ENCODE measurements at regions not wholly inside any gene's neighbourhood (a gene's known extent, or its start where the extent isn't known, plus 50 kb on each side); places are given as distances from the start of the nearest gene placed in this dataset.

- DNase-seq (ENCODE audit: low spot score) (no peak), FAIRE-seq (no peak), ATAC-seq (no peak)
- H3K4me2 ChIP-seq (ENCODE audit: low read depth, low read length) = no peak overlapping the region
- H3K27ac ChIP-seq (ENCODE audit: extremely low read length, insufficient read depth, low read length) = no peak overlapping the region
- intact Hi-C loops (cut with micrococcal nuclease; ENCODE audit: unreplicated experiment) (no loop called here), in situ Hi-C loops (cut with HindIII; ENCODE audit: extremely low pct_ligation_motif_present, low pct_unique_long_range_greater_than_20kb) (no loop called here)
- H3K9me3 ChIP-seq (ENCODE audit: low read length) = no peaks in the 10 kb centered on the region
- no peak overlapping the region for H3K9ac ChIP-seq (ENCODE audit: insufficient read depth, low read depth, low read length)
- ChIA-PET POLR2A (no interaction called here), CTCF (ENCODE audit: low intra/inter-chr PET ratio, low total read pairs) (no interaction called here)
- H3K36me3 ChIP-seq (replicated peaks in 1 of 2; ENCODE audit: control insufficient read depth in 1 of 2, insufficient read depth in 2 of 2, low read length in 2 of 2) = no peaks in the 10 kb centered on the region
- no peak overlapping the region for H2AFZ ChIP-seq (ENCODE audit: low read length)
- H3K79me2 ChIP-seq (ENCODE audit: insufficient read depth, low read length) = no peaks in the 10 kb centered on the region
- no peaks in the 10 kb centered on the region for H3K4me1 ChIP-seq (ENCODE audit: insufficient read depth, low read length)
- BruUV-seq (replicated peaks) = no TSS peak
- WGBS (ENCODE audit: low lambda C conversion rate) = 2% methylated on average over 8 of the region's 8 CpGs
- no peak overlapping the region for H3K4me3 ChIP-seq (replicated peaks in 1 of 3; ENCODE audit: insufficient read depth in 1 of 3, low read depth in 2 of 3, low read length in 3 of 3)
- H3K27me3 ChIP-seq (ENCODE audit: control insufficient read depth in 1 of 2, insufficient read depth in 2 of 2, low read length in 2 of 2) = peaks cover 0 to 23% of the 10 kb centered on the region in 2 experiments; a peak in 2 of 5 replicates
- H4K20me1 ChIP-seq (ENCODE audit: insufficient read depth, low read length) = no peaks in the 10 kb centered on the region
- TF ChIP-seq RORA (CRISPR knock-in tag; IDR thresholded peaks at IDR 0.05) = no peak
- TF ChIP-seq ZNF766 (CRISPR knock-in tag; IDR thresholded peaks at IDR 0.05; ENCODE audit: borderline replicate concordance) = no peak
- TF ChIP-seq ZNF275 (CRISPR knock-in tag; IDR thresholded peaks at IDR 0.05; ENCODE audit: borderline replicate concordance) = no peak
- TF ChIP-seq MLX (CRISPR knock-in tag; IDR thresholded peaks at IDR 0.05) = no peak
- no peak for TF ChIP-seq NBN (conservative IDR thresholded peaks at IDR 0.05)
- TF ChIP-seq ZNF10 (CRISPR knock-in tag; IDR thresholded peaks at IDR 0.05; ENCODE audit: borderline replicate concordance, low read depth) = no peak
- no peak for TF ChIP-seq ZNF318 (CRISPR knock-in tag; IDR thresholded peaks at IDR 0.05)
- TF ChIP-seq CBX2 (IDR thresholded peaks at IDR 0.05; ENCODE audit: low read depth, low read length) = no peak
- no peak for TF ChIP-seq CBX2 (CRISPR knock-in tag; IDR thresholded peaks at IDR 0.05; ENCODE audit: low read depth)
- no peak for TF ChIP-seq ZNF609 (CRISPR knock-in tag; IDR thresholded peaks at IDR 0.05; ENCODE audit: borderline replicate concordance)
- no peak for TF ChIP-seq BORCS8-MEF2B (CRISPR knock-in tag; IDR thresholded peaks at IDR 0.05)
Measured at GRCh38 chr22:23409976-23410375, 170.1 kb downstream of the IGLL1 start.
